NCI-H146 (cell line): ENCODE measurements at regions not wholly inside any gene's neighbourhood (a gene's known extent, or its start where the extent isn't known, plus 50 kb on each side); places are given as distances from the start of the nearest gene placed in this dataset.
A peak's percentile ranks its signal among the peaks of the same experiment; 100 is the strongest.
"Not testable (repeated sequence)": the region's sequence is repeated elsewhere in the genome, so short reads cannot be mapped to it uniquely, and the experiment has no call there.

Experiments used
- DNase-seq: peaks from one replicate; lab custom pipeline; 2025; lab: John Stamatoyannopoulos, UW

DNA sequence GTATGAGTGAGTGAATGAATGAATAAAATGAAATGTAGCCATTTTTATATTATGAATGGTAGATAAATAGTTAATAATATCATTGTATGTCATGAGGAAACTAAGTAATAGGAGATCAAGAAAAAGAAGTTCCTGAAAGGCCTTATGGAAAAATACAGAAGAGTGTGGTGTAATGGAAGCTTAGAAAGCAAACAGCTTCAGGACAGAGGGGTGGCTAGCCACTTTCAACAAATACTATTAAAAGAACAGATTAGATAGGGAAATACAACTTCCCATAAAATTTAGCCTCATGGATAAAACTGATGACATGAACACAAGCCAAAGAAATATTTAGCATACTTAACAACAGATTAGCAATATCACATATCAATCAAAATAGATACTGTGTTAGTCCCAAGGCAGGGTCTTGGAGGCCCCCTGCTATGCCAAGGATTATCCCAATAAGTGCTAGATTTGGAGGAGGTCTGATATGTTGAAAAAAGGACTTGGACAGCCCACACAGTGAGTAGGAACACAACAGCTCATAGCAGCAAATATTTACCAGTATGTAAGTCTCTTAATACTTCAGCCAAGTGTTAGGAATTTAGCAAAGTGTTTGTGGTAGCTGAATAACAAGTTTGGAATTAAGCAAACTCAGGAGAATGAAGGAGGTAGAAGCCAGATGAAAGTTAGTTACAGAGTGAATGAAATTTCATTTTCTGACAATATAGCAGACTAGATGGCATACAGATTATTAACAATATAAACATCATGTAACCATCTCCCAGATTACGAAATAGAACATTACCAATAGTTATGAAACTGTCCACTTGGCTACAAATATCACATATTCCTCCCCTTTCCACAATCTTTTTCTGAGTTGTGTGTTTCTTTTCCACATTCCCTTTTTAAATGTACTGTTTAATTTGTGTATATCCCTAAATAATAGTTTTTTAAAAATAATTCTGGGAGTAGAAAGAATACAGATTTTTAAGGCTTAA lies 1632.0 kb downstream of the PCDH9 start:
- DNase-seq = no peak

DNA sequence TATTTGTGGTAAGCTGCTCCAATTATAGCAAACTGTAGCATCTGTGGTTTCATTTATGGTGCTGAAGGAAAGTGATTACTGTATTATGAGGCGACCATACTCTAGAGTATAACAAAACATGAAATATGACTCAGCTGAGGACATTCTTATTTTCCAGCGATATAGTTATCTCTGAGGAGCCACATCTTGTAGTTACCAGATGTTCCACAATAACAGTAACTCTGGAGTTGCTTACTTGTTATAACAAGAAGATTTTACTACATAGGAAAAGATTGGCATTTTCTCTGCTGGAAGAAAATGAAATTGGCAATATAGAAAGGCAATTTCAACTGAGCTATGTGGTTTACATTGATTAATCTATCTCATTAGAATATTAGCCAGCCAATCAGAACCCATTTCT lies 1634.2 kb downstream of the PCDH9 start:
- no peak for DNase-seq

DNA sequence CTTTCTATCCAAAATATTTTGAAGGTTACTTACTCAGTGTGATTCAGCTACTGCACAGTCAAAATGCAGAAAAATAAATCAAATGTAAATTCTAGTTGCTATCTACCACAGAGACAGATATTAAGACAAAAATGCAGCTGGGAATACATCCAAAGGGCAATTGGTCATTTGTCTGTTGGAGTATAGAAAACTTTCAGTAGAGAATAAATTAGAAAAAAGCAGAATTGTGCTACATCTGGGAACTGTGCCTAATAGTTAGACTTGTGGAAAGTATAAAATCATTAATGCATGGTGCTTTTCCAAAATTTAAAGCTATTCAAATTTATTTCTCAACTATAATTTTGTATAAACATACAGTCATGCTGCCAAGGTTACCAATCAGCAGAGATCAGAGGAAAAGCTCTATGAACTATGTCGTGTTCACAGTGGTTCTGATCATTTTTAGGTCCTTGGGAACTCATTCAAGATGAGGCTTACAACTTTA lies 1635.8 kb downstream of the PCDH9 start:
- DNase-seq = no peak

DNA sequence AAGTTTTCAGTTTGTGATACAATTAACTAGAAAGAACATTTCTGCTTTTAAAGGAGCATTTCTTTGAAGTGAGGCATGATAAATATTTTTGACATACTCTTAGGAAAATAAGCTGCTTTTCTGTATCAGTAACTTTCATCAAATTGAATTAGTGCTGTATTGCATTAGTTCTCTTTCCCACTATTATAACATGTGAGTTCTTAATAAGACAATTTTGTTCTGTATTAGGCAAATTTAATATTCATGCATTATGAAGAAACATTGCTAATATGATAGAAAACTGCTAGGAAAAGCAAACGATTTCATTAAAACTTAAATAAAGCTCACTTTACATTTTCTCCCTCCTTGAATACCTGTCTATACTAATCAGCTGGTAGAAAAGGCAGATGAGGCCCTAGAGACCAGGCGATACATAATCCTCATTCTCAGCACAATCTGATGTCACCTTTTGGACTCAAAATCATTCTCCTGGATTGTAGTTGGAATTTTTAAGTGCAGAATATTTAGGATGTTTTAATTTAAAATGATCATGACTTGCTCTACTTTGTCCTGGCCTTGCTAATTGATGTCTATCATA lies 1636.8 kb downstream of the PCDH9 start:
- no peak for DNase-seq

DNA sequence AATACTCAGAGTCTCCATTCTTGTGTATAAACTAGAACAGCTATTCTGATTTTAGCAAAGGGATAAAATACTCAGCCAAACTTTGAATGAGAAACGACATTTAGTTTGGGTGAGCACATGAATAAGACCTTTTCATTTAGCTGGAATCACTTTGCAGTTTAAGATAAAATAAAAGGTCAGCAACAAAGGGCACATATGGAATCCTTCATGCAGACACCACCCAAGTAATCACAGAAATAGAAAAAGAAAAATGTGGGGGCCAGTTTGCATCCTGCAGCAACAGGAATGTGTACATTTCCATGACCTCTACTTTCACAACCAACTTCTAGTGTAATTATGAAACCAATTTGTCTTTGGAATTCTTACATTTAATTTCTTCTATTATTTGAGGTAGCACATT lies 1637.4 kb downstream of the PCDH9 start:
- DNase-seq = no peak

DNA sequence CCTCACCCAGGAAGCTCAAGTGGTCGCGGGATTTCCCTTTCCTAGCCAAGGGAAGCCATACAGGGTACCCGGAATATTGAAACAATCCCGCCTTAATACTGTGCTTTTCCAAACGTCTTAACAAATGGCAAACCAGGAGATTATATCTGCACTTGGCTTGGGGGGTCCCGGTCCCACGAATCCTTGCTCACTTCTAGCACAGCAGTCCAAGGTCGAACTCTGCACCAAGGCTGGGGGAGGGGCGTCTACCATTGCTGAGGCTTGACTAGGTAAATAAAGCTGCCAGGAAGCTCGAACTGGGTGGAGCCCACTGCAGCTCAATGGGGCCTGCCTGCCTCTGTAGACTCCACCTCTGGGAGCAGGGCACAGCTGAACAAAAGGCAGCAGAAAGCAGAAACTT lies 1644.8 kb downstream of the PCDH9 start:
- no peak for DNase-seq

DNA sequence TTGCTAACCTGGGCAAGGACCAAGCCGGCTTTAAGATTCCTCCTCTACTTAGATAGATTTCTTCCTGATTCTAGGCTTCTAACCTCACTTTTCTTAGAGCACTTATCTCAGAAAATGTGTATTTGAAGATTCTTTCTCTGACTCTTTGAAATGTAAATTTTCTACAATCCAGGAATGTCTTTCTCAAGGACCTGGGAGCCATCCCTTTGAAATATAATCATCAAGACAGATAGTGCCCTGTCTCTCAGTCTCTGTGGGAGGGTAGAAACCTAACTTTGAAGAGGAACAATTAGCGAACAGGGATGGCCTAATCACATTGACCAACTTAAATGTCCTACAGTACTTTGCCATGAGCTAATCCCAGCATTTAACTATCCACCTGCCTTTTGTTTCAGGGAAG lies 1646.0 kb downstream of the PCDH9 start:
- DNase-seq = no peak

DNA sequence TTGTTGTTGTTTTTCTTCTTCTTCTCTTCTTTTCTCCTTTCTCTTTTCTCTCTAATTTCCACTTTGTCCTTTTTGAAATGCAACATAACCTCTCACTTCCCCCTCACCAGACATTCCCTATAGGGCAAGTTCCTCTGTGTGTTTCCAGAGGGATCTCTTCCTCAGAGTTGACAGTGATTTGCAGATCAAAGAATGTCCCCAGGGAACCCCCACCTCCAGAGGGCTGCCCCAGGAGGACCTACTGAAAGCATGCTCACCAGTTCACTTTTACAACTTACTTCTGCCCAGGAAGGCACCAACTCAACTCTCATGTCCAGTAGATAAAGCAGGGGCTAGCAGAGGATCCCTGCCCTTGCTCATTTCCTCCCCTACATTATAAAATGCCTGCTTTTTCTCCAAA lies 1648.0 kb downstream of the PCDH9 start:
- no peak for DNase-seq

DNA sequence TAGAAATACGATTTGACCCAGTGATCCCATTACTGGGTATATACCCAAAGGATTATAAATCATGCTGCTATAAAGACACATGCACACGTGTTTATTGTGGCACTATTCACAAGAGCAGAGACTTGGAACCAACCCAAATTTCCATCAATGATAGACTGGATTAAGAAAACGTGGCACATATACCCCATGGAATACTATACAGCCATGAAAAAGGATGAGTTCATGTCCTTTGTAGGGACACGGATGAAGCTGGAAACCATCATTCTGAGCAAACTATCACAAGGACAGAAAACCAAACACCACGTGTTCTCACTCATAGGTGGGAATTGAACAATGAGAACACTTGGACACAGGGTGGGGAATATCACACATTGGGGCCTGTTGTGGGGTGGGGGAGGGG lies 1665.6 kb downstream of the PCDH9 start:
- not testable (repeated sequence) for DNase-seq

DNA sequence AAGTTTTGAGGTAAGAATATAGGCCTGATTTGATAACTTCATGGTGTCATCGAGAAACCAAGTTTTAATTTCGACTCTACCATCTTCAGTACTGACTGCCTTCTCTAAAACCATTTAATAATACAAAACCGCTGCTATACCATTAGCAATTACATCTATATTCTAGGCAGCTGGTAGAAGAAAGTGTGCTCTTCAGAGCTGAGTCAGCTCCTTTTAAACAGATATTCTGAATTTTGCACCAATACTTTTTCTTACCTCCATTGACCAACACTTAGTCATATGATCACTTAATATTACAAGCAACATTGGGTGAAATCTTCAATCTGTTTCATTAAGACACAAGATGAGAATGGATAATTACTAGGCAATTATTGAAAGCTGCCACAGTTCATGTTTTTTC lies 1667.8 kb downstream of the PCDH9 start:
- DNase-seq = no peak

DNA sequence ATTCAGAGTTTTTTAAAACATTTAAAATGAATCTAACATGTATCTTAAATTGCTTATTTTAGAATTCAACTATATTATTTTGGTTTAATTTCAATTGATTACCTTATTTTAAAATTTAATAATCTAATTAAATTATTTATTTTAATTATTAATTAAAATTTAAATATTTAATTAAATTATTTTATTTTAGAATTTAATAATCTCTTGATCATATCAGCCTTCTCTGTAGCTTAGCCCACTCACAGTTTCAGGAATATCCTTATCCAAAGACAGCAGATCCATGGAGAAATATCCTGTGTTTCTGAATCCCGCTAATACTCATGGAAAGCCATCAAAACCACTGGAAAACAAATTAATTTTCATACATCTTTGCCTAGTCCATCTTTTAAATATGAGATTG lies 1669.2 kb downstream of the PCDH9 start:
- DNase-seq = no peak

DNA sequence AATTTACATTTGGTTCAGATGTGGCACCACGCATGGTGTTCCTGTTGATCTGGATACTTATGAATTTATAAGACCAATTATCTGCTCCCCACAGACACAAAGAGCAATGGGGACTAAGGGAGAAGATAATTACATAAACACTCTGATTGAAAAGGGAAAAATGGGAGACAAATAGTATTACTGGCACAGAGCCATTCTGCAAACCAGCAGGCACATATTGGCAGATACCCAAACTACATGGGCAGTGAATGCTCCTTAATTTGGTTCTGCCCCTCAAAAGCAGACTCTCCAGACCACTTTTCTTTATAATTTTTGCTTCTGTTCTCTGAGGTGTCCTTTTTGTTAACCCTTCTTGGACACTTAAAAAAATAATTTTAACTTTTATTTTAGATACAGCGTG lies 1674.2 kb downstream of the PCDH9 start:
- DNase-seq = peak; percentile 94

DNA sequence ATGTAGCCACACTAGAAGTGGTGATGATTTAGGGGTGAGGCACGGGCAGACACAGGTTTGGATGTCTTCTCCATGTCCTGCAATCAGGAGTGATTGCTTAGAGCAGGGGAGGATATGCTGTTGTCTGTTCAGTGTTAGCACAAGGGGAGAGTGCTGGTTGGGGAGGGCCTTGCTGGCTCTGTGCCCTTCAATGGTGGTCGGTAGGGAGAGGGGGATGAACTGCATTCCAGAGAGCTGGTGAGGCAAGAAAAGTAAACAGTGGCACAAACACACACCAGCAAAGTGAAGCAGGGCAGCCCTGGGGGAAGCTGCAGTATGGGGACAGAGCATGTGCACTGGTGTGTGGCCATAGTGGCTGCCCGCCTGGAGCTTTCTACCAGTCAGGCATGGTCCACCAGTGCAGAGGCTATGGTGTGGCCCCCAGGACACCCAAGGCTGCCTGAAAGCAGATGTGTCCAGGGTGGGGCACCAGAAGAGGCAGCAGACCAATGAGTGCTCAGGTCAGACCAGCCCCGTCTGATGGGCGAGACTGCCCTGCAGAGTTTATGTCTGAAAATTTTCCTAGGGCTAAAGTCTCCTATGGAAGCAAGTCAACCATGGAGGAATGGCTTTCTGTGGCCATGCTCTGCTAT lies 1676.9 kb downstream of the PCDH9 start:
- DNase-seq = no peak

DNA sequence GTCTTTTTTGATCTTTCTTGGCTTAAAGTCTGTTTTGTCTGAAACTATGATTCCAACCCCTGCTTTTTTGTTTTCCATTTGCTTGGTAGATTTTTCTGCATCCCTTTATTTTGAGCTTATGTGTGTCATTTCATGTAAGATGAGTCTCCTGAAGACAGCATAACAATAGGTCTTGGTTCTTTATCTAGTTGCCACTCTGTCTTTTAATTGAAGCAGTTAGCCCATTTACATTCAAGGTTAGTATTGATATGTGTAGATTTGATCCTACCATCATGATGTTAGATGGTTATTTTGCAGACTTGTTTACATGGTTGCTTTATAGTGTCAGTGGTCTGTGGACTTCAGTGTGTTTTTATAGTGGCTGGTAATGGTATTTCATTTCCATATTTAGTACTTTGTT lies 1678.9 kb downstream of the PCDH9 start:
- no peak for DNase-seq

DNA sequence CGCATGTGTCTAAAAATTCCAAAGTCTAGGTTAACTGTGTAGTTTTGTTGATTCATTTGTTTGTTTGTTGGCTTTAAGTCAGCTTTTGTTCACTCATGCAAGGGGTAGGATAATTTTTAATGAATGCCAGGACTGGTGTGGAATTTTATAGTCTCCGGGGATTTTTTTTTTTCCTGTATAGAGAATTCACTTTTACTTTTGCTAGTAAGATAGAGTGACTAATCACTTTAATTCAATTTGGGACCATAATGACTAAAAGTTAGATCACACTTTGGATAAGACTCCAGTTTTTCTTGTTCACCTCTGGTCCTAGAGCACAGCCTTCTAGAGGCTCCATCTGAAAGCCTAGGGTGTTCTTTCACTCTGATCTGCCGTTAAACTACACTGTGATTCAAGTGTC lies 1690.0 kb downstream of the PCDH9 start:
- DNase-seq = no peak

DNA sequence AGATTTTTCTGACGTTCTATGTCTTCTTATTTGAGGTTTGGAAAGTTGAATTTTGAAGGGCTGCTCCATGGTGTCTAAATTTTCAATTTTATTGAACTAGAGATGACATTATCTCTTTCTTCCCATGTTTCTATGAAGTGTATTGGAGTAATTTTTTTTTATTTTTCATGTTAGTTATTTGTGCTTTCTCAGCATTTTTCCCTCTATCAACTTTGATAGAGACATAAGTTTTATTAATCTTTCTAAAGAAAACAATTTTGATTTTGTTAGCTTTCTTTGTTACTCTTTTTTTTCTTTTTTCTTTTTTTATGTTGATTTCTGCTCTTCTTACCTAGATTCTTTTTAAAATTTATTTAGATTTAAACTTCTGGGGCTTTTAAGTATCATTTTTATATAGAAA lies 1694.8 kb downstream of the PCDH9 start:
- DNase-seq = no peak

DNA sequence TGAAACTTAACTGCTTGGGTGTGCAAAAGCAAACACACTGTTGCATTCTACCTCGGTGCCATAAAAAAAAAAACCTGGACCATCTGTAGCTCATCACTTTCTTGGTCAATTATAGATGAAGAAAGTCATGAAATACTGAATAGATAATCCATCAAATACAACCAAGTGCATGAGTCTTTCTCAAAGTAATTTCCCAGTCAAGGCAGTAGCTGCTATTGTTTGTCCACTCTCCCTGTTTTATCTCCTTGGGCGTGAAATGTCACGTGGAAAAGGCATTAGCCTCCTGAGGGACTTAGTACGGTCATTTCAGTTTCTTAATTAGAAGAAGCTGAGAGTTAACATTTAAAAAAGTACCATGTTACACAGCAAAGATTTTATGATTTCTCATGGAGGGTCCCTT lies 1697.9 kb downstream of the PCDH9 start:
- DNase-seq = no peak

DNA sequence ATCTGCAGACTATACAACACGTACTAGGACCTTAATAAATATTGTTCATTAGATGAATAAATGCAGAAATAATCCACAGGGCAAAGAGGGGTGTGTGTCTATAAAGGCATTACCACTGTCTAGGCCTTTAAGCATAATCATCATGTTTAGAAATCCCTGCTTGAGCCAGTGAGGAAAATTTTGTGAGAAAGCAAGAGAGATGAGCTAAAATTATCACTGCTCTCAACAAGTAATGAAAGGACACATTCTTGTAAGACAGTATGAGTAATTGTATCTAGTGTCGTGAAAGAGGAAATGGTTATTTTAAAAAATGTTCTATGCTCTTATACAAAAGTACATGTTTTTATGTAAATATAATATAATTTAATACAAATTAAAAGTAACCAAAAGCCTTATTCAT lies 1699.4 kb downstream of the PCDH9 start:
- DNase-seq = no peak

DNA sequence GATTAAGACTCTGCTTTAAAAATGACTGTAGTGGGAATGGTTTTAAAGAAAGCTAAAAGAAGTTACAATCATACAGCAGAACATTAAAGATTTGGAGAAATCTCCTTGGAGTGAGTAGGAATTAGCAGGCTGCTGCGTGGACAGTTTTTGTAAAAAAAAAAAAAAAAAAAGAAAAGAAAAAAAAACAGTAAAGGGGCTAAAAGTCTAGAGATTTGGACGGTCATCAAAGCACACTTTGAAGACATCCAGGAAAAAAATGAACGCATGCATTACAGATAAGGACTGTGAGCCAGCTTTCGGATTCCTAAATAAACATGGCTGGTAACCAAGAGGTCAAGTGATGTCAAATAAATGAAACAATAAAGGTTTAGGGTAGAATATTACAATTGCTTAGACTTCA lies 1700.6 kb downstream of the PCDH9 start:
- no peak for DNase-seq

DNA sequence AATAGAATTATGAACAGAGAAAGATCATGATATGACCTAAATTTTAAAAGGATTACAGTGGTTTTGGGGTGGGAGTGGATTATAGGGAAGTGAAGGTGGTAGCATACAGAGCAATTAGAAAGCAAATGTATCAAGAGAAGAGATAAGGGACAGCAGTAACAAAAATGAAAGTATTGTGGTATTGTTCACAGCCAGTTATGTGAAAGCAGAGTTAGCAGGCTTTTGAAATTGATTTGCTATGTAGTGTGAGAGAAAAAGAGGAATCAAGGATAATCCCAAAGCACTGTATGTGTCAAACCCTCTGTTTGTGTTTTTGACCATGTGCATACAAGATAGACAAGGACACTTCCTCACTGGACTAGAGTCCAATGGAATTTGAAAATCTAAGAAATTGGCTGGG lies 1721.4 kb downstream of the PCDH9 start:
- no peak for DNase-seq

DNA sequence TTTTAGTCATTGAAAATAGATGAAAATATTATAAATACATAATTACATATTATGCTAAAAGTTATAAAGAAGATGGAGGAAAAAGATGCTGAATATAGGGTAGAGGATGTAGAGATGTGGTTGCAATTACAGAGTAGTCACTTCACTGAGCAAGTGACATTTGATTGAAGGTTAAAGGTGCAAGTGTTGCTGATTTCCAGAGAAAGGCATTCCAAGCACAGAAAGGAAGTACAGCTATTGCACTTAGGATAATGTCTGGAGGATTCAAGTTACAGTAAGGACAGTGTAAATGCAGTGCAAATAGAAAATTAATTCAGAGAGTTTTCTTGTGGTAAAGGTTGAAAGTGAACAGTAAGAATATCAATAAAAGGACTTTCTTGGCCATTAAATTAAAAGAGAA lies 1721.8 kb downstream of the PCDH9 start:
- peak; percentile 1 for DNase-seq

DNA sequence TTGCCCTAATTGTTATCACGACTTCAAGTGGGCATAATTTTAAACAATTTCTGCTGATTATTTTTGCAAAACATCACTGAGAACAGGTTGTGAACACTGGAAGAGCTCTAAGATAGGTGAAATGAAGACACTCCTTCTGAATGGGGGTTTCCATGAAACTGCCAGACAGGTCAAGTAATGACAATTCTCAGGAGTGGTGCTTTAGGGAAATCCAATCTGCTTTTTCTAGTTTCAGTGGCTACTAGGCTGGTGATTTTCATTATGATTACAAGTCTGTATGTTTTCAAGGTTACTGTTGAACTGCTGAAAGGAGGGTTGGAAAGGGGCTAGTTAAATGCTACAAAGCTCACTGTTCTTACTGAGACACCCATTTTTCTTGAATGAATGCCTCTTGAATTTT lies 1724.2 kb downstream of the PCDH9 start:
- DNase-seq = no peak

DNA sequence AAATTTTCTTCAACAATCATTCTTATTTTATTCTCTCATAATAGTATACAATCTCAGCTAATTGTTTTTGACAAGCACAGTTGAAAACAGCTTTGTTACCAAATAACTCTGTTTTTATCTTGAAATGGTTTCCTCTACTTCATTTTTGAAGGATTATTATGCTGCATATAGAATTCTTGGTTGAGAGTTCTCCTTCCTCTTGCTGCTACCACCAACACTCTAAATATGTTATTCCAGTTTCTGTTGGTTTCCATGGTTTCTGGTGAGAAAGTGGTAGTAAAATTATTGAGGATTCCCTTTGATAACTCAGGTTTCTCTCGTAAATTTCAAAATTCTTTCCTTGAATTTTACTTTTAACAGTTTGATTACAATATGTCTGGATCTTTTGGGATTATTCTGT lies 1725.9 kb downstream of the PCDH9 start:
- no peak for DNase-seq
